SJCRH30 (cell line): ENCODE measurements at regions not wholly inside any gene's neighbourhood (a gene's known extent, or its start where the extent isn't known, plus 50 kb on each side); places are given as distances from the start of the nearest gene placed in this dataset.
"Not testable (repeated sequence)": the region's sequence is repeated elsewhere in the genome, so short reads cannot be mapped to it uniquely, and the experiment has no call there.

Experiments
- DNase-seq, 2 experiments: peaks; one replicate each; pipeline ENCODE4 v3.0.0-alpha.2; 2015 to 2020
- H3K27ac ChIP-seq: fragments of 250-450 bp; sonication (Bioruptor Pico); 2 replicates; pipeline ENCODE4 v1.5.1; 2020; ENCODE audit warnings: mild to moderate bottlenecking, moderate library complexity
- H3K27me3 ChIP-seq: fragments of 250-450 bp; sonication (Bioruptor Pico); 2 replicates; pipeline ENCODE4 v1.5.1; 2020; ENCODE audit warnings: mild to moderate bottlenecking, moderate library complexity
- H3K36me3 ChIP-seq: fragments of 250-450 bp; sonication (Bioruptor Pico); 2 replicates; pipeline ENCODE4 v1.5.1; 2020; ENCODE audit warnings: mild to moderate bottlenecking, moderate library complexity
- H3K4me1 ChIP-seq: fragments of 250-450 bp; sonication (Bioruptor Pico); 2 replicates; pipeline ENCODE4 v1.5.1; 2020; ENCODE audit warnings: mild to moderate bottlenecking, moderate library complexity
- H3K4me3 ChIP-seq: fragments of 250-450 bp; sonication (Bioruptor Pico); 2 replicates; pipeline ENCODE4 v1.5.1; 2020; ENCODE audit warnings: mild to moderate bottlenecking, moderate library complexity
- H3K9me3 ChIP-seq: fragments of 250-450 bp; sonication (Bioruptor Pico); replicated peaks from 2 replicates; pipeline ENCODE4 v1.5.1; 2020; ENCODE audit warnings: mild to moderate bottlenecking, moderate library complexity

DNA sequence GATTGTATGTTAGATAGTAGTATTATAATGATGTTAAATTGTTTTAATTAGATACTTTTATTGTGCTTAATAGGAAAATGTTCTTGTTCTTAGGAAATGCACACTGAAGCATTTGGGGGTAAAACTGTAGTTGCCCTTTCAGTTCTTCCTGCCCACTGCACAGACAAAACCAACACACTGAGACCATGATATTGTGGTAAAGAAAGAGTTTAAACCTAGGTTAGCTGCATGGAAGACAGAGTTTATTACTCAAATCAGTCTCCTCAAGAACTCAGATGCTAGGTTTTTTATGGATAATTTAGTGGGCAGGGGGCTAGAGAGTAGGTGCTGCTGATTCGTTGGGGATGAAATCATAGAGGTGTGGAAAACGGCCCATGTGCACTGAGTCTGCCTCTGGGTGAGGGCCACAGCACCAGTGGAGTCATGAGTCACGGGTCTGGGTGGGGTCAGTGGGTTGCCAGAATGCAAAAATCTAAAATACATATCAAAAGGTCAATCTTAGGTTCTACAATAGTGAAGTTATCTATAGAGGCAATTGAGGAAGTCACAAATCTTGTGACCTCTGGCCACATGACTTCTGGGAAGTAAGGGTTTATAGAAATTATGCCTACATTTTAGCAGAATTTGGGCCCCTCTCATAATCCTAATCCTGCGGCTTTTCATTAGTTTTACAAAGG, 124.8 kb upstream of the FOXN2 start:
- H3K27me3 ChIP-seq: no peaks in the 10 kb centered on the region
- no peaks in the 10 kb centered on the region for H3K4me1 ChIP-seq

DNA sequence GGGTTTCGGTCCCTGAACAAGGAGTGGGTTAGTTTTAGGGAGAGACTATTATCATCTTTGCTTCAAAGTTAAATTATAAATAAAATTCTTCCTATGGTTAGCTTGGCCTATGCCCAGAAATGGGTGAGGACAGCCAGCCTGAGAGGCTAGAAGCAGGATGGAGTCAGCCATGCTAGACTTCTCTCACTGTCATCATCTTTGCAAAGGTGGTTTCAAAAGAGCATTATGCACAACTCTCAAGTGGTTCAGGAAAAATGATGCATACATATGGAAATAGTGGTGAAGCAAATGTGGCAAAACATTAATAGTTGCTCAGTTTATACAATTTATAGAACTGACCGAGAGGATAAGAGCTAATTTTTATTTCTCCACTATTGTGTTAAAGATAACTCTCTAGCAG, 124.3 kb upstream of the FOXN2 start:
- DNase-seq: no peak
- Histone ChIP-seq H3K4me1 (peaks cover 2% of the 10 kb centered on the region; the same call in 1 of the 2 replicates), H3K27me3 (no peaks in the 10 kb centered on the region), H3K4me3 (no peak overlapping the region), H3K27ac (no peak overlapping the region), H3K36me3 (no peaks in the 10 kb centered on the region), H3K9me3 (no peaks in the 10 kb centered on the region)

More for the DNA sequence above, 124.8 kb upstream of the FOXN2 start:
- Histone ChIP-seq H3K27ac (no peak overlapping the region), H3K36me3 (no peaks in the 10 kb centered on the region), H3K9me3 (no peaks in the 10 kb centered on the region), H3K4me3 (no peak overlapping the region)
- DNase-seq: no peak

DNA sequence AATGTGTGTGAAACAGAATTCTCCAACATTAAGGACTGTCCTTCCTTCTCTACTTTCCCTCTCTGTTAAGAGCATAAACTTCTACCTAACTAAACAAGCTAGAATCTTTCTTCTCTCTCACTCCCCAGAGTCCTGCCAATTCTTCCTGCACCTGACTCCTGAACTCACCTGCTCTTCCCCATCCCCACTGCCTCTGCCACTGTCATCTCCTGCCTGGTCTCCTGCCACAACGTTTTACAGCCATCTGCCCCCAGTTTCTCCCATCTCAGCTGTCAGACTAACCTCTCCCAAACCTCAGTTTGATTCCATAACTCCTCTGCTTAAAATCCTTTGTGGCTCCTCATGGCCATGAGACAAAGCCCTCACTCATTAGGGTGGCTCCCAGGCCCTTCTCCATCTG, 119.8 kb upstream of the FOXN2 start:
- DNase-seq: peak in 1 of 2 experiments; percentile 16
- no peaks in the 10 kb centered on the region for H3K9me3 ChIP-seq
- no peak overlapping the region for H3K4me3 ChIP-seq
- H3K27ac ChIP-seq: no peak overlapping the region
- H3K4me1 ChIP-seq: peaks cover 35% of the 10 kb centered on the region
- H3K36me3 ChIP-seq: no peaks in the 10 kb centered on the region
- no peaks in the 10 kb centered on the region for H3K27me3 ChIP-seq

- peaks cover 35% of the 10 kb centered on the region for H3K4me1 ChIP-seq
- H3K27ac ChIP-seq: no peak overlapping the region
- H3K9me3 ChIP-seq: no peaks in the 10 kb centered on the region
- no peaks in the 10 kb centered on the region for H3K36me3 ChIP-seq
- DNase-seq: peak in 1 of 2 experiments; percentile 17
- no peaks in the 10 kb centered on the region for H3K27me3 ChIP-seq
- H3K4me3 ChIP-seq: no peak overlapping the region
These were observed 119.3 kb upstream of the FOXN2 start for GRCh38 chr2:48195169-48195568.

DNA sequence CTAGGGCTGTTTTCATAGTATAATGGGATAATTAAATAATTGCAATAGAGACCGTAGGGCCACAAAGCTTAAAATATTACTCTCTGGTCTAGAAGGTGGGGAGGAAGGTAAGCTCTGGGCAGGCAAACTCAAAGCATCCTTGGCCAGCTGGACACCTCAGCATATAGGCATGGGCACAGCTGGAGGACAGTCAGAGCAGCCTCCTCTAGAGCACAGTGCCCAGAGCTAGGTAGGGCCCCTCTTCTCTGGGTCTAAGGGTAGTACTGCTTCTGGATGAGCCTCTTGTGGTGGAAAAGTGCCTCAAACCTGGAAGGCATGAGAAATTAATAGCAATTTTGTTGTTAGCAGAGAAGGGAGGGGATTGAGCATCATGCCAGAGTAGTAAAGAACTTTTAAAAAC, 116.9 kb upstream of the FOXN2 start:
- H3K36me3 ChIP-seq: no peaks in the 10 kb centered on the region
- DNase-seq: peak in 1 of 2 experiments; percentile 22
- H3K4me1 ChIP-seq: peaks cover 35% of the 10 kb centered on the region
- no peak overlapping the region for H3K4me3 ChIP-seq
- H3K9me3 ChIP-seq: no peaks in the 10 kb centered on the region
- H3K27ac ChIP-seq: no peak overlapping the region; the same call in 1 of the 2 replicates
- H3K27me3 ChIP-seq: no peaks in the 10 kb centered on the region

GRCh38 chr2:48198371-48198770, 116.1 kb upstream of the FOXN2 start:
- Histone ChIP-seq H3K4me3 (no peak overlapping the region), H3K4me1 (peaks cover 35% of the 10 kb centered on the region), H3K27me3 (no peaks in the 10 kb centered on the region), H3K36me3 (no peaks in the 10 kb centered on the region), H3K27ac (no peak overlapping the region), H3K9me3 (no peaks in the 10 kb centered on the region)
- DNase-seq: no peak

GRCh38 chr2:48199070-48199469, 115.4 kb upstream of the FOXN2 start:
- peak; percentile 28 to 66 for DNase-seq
- no peaks in the 10 kb centered on the region for H3K27me3 ChIP-seq
- H3K9me3 ChIP-seq: no peaks in the 10 kb centered on the region
- H3K36me3 ChIP-seq: no peaks in the 10 kb centered on the region
- H3K27ac ChIP-seq: no peak overlapping the region
- H3K4me3 ChIP-seq: no peak overlapping the region
- H3K4me1 ChIP-seq: peaks cover 35% of the 10 kb centered on the region

- H3K27me3 ChIP-seq: no peaks in the 10 kb centered on the region
- H3K27ac ChIP-seq: no peak overlapping the region
- no peak for DNase-seq
- peaks cover 27% of the 10 kb centered on the region for H3K4me1 ChIP-seq
- H3K4me3 ChIP-seq: no peak overlapping the region
- H3K9me3 ChIP-seq: no peaks in the 10 kb centered on the region
- H3K36me3 ChIP-seq: no peaks in the 10 kb centered on the region
These were observed 113.7 kb upstream of the FOXN2 start for GRCh38 chr2:48200620-48201293.

GRCh38 chr2:48201435-48201834, 113.0 kb upstream of the FOXN2 start:
- H3K9me3 ChIP-seq, H3K36me3 ChIP-seq, H3K27me3 ChIP-seq, H3K27ac ChIP-seq, DNase-seq, H3K4me3 ChIP-seq: not testable (repeated sequence)
- peaks cover 22% of the 10 kb centered on the region for H3K4me1 ChIP-seq

DNA sequence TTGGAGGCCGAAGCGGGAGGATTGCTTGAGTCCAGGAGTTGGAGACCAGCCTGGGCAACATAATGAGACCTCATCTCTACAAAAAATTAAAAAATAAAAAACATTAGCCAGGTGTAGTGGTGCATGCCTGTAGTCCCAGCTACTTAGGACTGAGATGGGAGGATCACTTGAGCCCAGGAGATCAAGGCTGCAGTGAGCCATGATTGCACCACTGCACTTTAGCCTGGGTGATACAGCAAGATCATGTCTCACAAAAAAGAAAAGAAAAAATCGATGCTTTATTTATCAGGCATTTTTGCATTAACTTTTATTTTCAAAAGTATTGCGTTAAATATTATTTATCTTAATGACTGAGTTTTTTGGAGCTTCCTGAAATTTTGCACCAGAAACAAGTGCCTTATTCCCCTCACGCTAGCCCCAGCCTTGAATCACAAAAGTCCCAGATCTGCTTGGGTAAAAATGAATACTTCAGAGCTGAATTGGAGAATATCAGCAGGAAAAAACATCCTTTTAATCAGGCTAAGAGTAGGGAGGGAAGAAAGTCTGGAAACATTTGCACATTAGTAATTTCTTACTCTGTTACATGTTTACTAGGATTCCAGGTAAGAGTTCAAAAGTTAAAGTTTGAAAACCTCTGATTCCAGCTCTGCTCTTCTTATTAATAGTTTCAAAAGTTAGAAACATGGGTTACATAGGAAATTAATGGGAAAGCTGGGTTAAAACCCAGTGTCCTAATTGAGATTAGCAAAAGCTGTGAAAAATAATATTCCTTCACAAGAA, 111.4 kb upstream of the FOXN2 start:
- H3K27me3 ChIP-seq: no peaks in the 10 kb centered on the region

DNA sequence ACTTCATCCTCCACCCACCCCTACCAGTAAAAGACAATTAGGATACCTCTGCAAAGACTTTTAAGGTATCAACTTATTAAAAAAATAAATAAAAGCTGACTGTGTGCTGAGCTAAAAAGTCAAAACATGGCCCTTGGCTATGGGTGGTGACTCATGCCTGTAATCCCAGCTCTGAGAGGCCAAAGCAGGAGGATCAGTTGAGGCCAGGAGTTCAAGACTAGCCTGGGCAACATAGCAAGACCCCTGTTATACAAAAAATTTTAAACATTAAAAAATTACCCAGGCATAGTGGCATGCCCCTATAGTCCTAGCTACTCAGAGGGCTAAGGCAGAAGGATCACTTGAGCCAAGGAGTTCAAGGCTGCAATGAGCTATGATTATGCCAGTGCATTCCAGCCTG, 110.8 kb upstream of the FOXN2 start:
- H3K36me3 ChIP-seq: no peaks in the 10 kb centered on the region
- H3K4me1 ChIP-seq: peaks cover 9% of the 10 kb centered on the region
- H3K4me3 ChIP-seq: no peak overlapping the region
- no peak overlapping the region for H3K27ac ChIP-seq
- H3K9me3 ChIP-seq: no peaks in the 10 kb centered on the region
- DNase-seq: no peak
- no peaks in the 10 kb centered on the region for H3K27me3 ChIP-seq

More for the DNA sequence above, 111.4 kb upstream of the FOXN2 start:
- Histone ChIP-seq H3K4me3 (no peak overlapping the region), H3K9me3 (no peaks in the 10 kb centered on the region), H3K4me1 (peaks cover 10% of the 10 kb centered on the region), H3K27ac (no peak overlapping the region), H3K36me3 (no peaks in the 10 kb centered on the region)
- no peak for DNase-seq

DNA sequence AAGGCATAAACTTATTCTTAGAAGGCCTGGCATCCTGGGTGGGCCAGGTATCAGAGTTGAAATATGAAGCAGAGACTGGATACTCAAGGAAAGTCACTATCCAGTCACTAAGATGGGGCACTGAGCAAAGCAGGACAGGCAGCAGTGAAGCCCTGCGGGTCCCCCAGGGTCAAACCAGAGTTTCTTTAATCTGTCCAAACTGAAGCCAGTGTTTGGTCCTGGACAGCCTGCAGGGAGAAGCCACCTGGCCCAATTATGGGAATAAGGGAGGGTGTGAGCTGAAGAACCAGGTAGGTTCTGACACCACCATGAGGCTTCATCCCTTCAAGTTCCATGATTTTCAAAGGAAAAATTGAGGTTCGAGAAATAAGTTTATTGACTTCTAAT, 109.7 kb upstream of the FOXN2 start:
- no peak overlapping the region for H3K27ac ChIP-seq
- no peaks in the 10 kb centered on the region for H3K36me3 ChIP-seq
- H3K27me3 ChIP-seq: no peaks in the 10 kb centered on the region
- no peak overlapping the region for H3K4me3 ChIP-seq
- H3K4me1 ChIP-seq: no peaks in the 10 kb centered on the region
- H3K9me3 ChIP-seq: no peaks in the 10 kb centered on the region
- DNase-seq: no peak

GRCh38 chr2:48205137-48205798, 109.2 kb upstream of the FOXN2 start:
- no peaks in the 10 kb centered on the region for H3K9me3 ChIP-seq
- no peaks in the 10 kb centered on the region for H3K27me3 ChIP-seq
- no peak overlapping the region for H3K27ac ChIP-seq
- peak; percentile 31 to 64 for DNase-seq
- H3K4me3 ChIP-seq: no peak overlapping the region
- H3K4me1 ChIP-seq: no peaks in the 10 kb centered on the region
- no peaks in the 10 kb centered on the region for H3K36me3 ChIP-seq

- H3K4me3 ChIP-seq, H3K36me3 ChIP-seq, H3K4me1 ChIP-seq, H3K9me3 ChIP-seq, H3K27ac ChIP-seq, DNase-seq, H3K27me3 ChIP-seq: not testable (repeated sequence)
These were observed 108.3 kb upstream of the FOXN2 start for GRCh38 chr2:48206056-48206656.
